ENCODE measurements at regions not wholly inside any gene's neighbourhood (a gene's known extent, or its start where the extent isn't known, plus 50 kb on each side); places are given as distances from the start of the nearest gene placed in this dataset.

- no peaks in the 10 kb centered on the region for H3K9me2 ChIP-seq (replicated peaks; ENCODE audit: low read length)
- no peaks in the 10 kb centered on the region for H4K20me1 ChIP-seq (ENCODE audit: low read length)
- DNase-seq = no peak
- ATAC-seq = no peak
- H3K4me2 ChIP-seq (ENCODE audit: low read length) = no peak overlapping the region
- ChIA-PET POLR2A (ENCODE audit: unreplicated experiment) (no interaction called here), CTCF (no interaction called here)
- no peaks in the 10 kb centered on the region for H3F3A ChIP-seq (ENCODE audit: low read length, unreplicated experiment)
- no peak overlapping the region for H3K9ac ChIP-seq (ENCODE audit: low read length)
- no peaks in the 10 kb centered on the region for H3K36me3 ChIP-seq (ENCODE audit: low read depth, low read length)
- no peak overlapping the region for H3K27ac ChIP-seq (ENCODE audit: low read length)
- peaks cover 11% of the 10 kb centered on the region for H3K9me3 ChIP-seq (ENCODE audit: low read length)
- BruUV-seq (replicated peaks) = no TSS peak
- H3K27me3 ChIP-seq (ENCODE audit: low read length) = no peaks in the 10 kb centered on the region
- no peaks in the 10 kb centered on the region for H3K79me2 ChIP-seq (ENCODE audit: low read length)
- intact Hi-C loops (cut with micrococcal nuclease) = no loop called here
- TF ChIP-seq CTCF (conservative IDR thresholded peaks at IDR 0.05; ENCODE audit: low read depth, low read length) (no peak), EZH2phosphoT487 (IDR thresholded peaks at IDR 0.05; ENCODE audit: borderline replicate concordance, low read length) (no peak), EZH2 (IDR thresholded peaks at IDR 0.05; ENCODE audit: low read length, unreplicated experiment) (no peak)
- no peak overlapping the region for H3K4me3 ChIP-seq (ENCODE audit: low read length)
- H3K4me1 ChIP-seq (ENCODE audit: insufficient read depth, low read length) = no peaks in the 10 kb centered on the region
- no peak overlapping the region for H2AFZ ChIP-seq (ENCODE audit: low read length)
These were observed 1543.1 kb upstream of the IGFBP7 start for GRCh38 chr4:58653251-58653650.

- intact Hi-C loops (cut with micrococcal nuclease) = no loop called here
- Histone ChIP-seq H3K79me2 (ENCODE audit: low read length) (no peaks in the 10 kb centered on the region), H3K36me3 (ENCODE audit: low read depth, low read length) (no peaks in the 10 kb centered on the region), H3K4me1 (ENCODE audit: insufficient read depth, low read length) (no peaks in the 10 kb centered on the region), H3K27me3 (ENCODE audit: low read length) (no peaks in the 10 kb centered on the region), H3K9me2 (replicated peaks; ENCODE audit: low read length) (no peaks in the 10 kb centered on the region; the same call in 1 of the 2 replicates), H4K20me1 (ENCODE audit: low read length) (no peaks in the 10 kb centered on the region), H2AFZ (ENCODE audit: low read length) (no peak overlapping the region), H3K4me2 (ENCODE audit: low read length) (no peak overlapping the region), H3K4me3 (ENCODE audit: low read length) (no peak overlapping the region), H3K9ac (ENCODE audit: low read length) (no peak overlapping the region), H3K9me3 (ENCODE audit: low read length) (peaks cover 11% of the 10 kb centered on the region), H3F3A (ENCODE audit: low read length, unreplicated experiment) (no peaks in the 10 kb centered on the region), H3K27ac (ENCODE audit: low read length) (no peak overlapping the region)
- no TSS peak for BruUV-seq (replicated peaks)
- POLR2A ChIA-PET (ENCODE audit: unreplicated experiment) = no interaction called here
- CTCF ChIA-PET = no interaction called here
- DNase-seq (no peak), ATAC-seq (no peak)
- TF ChIP-seq CTCF (conservative IDR thresholded peaks at IDR 0.05; ENCODE audit: low read depth, low read length) = no peak
- no peak for TF ChIP-seq EZH2phosphoT487 (IDR thresholded peaks at IDR 0.05; ENCODE audit: borderline replicate concordance, low read length)
- no peak for TF ChIP-seq EZH2 (IDR thresholded peaks at IDR 0.05; ENCODE audit: low read length, unreplicated experiment)
These were observed 1539.0 kb upstream of the IGFBP7 start for GRCh38 chr4:58649226-58649625.

- DNase-seq (no peak), ATAC-seq (no peak)
- Histone ChIP-seq H3K36me3 (ENCODE audit: low read depth, low read length) (no peaks in the 10 kb centered on the region), H3F3A (ENCODE audit: low read length, unreplicated experiment) (no peaks in the 10 kb centered on the region), H3K4me2 (ENCODE audit: low read length) (no peak overlapping the region), H3K4me1 (ENCODE audit: insufficient read depth, low read length) (no peaks in the 10 kb centered on the region), H3K27me3 (ENCODE audit: low read length) (no peaks in the 10 kb centered on the region), H3K79me2 (ENCODE audit: low read length) (no peaks in the 10 kb centered on the region), H2AFZ (ENCODE audit: low read length) (no peak overlapping the region), H3K27ac (ENCODE audit: low read length) (no peak overlapping the region), H4K20me1 (ENCODE audit: low read length) (no peaks in the 10 kb centered on the region), H3K4me3 (ENCODE audit: low read length) (no peak overlapping the region), H3K9me2 (replicated peaks; ENCODE audit: low read length) (no peaks in the 10 kb centered on the region; the same call in 1 of the 2 replicates), H3K9me3 (ENCODE audit: low read length) (peaks cover 4% of the 10 kb centered on the region; the same call in 1 of the 2 replicates), H3K9ac (ENCODE audit: low read length) (no peak overlapping the region)
- ChIA-PET POLR2A (ENCODE audit: unreplicated experiment) (no interaction called here), CTCF (no interaction called here)
- intact Hi-C loops (cut with micrococcal nuclease) = no loop called here
- no TSS peak for BruUV-seq (replicated peaks)
- no peak for TF ChIP-seq EZH2 (IDR thresholded peaks at IDR 0.05; ENCODE audit: low read length, unreplicated experiment)
These were observed 1535.9 kb upstream of the IGFBP7 start for GRCh38 chr4:58646126-58646525.

Data from PC-3 (cell line).